H1 (cell line): ENCODE measurements at regions not wholly inside any gene's neighbourhood (a gene's known extent, or its start where the extent isn't known, plus 50 kb on each side); places are given as distances from the start of the nearest gene placed in this dataset.

Experiments
- JUN ChIP-seq: IDR thresholded peaks from 2 replicates; pipeline ENCODE4 v1.6.1; 2011; ENCODE audit warnings: low read depth, mild to moderate bottlenecking, improper control_type of control experiment, low read length
- SP4 ChIP-seq: IDR thresholded peaks from 2 replicates; pipeline ENCODE4 v1.6.1; 2012; ENCODE audit warnings: low read length, inconsistent platforms
- TCF12 ChIP-seq: IDR thresholded peaks from 2 replicates; pipeline ENCODE4 v1.6.1; 2011; ENCODE audit warnings: low read depth, mild to moderate bottlenecking, low read length

GRCh38 chr3:64294771-64295170, 69.5 kb upstream of the PRICKLE2 start (continued):
- TF ChIP-seq SP4 = no peak
- no peak for TF ChIP-seq TCF12
- TF ChIP-seq JUN = no peak
